ENCODE measurements at regions not wholly inside any gene's neighbourhood (a gene's known extent, or its start where the extent isn't known, plus 50 kb on each side); places are given as distances from the start of the nearest gene placed in this dataset.

GRCh38 chr11:31912808-31913207, 101.7 kb upstream of the PAX6 start:
- H3K27me3 ChIP-seq: no peaks in the 10 kb centered on the region
- H3K36me3 ChIP-seq (replicated peaks in 1 of 2): no peaks in the 10 kb centered on the region
- H3K27ac ChIP-seq: no peak overlapping the region
- no peaks in the 10 kb centered on the region for H3K4me1 ChIP-seq (replicated peaks in 1 of 2)
- WGBS, 4 donors: 75 to 85% (median 81%) methylated on average over 1 of the region's 1 CpG
- TF ChIP-seq POLR2A (IDR thresholded peaks at IDR 0.05): no peak
- no peak for TF ChIP-seq CTCF (IDR thresholded peaks at IDR 0.05)
- intact Hi-C loops (cut with DNase I): no loop called here
- no peak for DNase-seq
- H3K9me3 ChIP-seq (replicated peaks in 1 of 3): no peaks in the 10 kb centered on the region
- no peak overlapping the region for H3K4me3 ChIP-seq

GRCh38 chr11:31910950-31911576, 99.9 kb upstream of the PAX6 start:
- no peak overlapping the region for H3K27ac ChIP-seq
- TF ChIP-seq CTCF (IDR thresholded peaks at IDR 0.05): no peak
- intact Hi-C loops (cut with DNase I): no loop called here
- H3K9me3 ChIP-seq (replicated peaks in 1 of 3): no peaks in the 10 kb centered on the region
- H3K36me3 ChIP-seq (replicated peaks in 1 of 2): no peaks in the 10 kb centered on the region
- no peaks in the 10 kb centered on the region for H3K4me1 ChIP-seq (replicated peaks in 1 of 2)
- 84 to 95% (median 86%) methylated on average over 1 of the region's 1 CpG for WGBS, 4 donors
- DNase-seq: no peak
- no peak overlapping the region for H3K4me3 ChIP-seq
- H3K27me3 ChIP-seq: no peaks in the 10 kb centered on the region

DNA sequence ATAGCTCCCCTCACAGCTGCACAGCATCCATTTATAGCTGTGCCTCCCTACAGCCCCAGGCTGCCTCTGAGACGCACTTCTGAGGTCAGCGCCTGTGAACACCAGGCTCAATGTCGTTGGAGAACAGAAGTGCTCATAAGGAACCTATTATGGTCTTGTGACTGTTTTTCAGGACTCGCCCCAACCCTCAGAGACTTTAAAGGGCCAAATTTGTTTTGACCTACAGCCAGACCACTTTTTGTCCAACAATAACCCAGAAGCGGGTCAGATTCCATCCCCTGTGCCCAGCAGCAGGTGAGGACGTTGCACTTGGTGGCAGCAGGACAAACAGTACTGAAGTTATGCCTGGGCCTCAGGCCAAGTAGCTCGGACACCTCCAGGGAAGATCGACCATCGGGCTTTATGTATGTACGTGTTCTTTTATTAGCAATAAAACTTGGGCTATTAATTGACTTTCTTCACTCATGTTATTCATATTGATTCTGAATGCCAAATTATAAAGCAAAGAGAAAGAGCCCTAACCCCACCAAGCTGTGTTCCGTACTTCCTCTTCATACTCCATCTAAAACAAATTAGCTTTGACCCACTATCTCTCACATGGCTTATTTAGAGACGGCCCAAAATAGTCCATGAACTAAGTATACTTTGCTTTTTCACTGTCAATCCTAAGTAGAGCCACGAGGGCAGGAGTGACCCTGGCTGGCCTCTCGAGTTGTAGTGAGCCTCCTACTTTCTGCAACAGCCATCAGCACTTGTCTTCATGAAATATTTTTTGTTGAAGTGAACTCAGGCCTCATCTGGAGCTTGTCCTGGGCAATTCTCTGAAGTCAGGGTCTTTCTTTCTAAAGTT, 92.3 kb upstream of the PAX6 start:
- Histone ChIP-seq H3K27ac (no peak overlapping the region), H3K4me1 (replicated peaks in 1 of 2) (no peaks in the 10 kb centered on the region), H3K27me3 (no peaks in the 10 kb centered on the region), H3K36me3 (replicated peaks in 1 of 2) (no peaks in the 10 kb centered on the region), H3K4me3 (no peak overlapping the region), H3K9me3 (replicated peaks in 1 of 3) (no peaks in the 10 kb centered on the region)
- WGBS, 4 donors: 73 to 77% (median 75%) methylated on average over 12 to 14 of the region's 14 CpGs
- no peak for TF ChIP-seq CTCF (IDR thresholded peaks at IDR 0.05)
- no peak for TF ChIP-seq POLR2A (IDR thresholded peaks at IDR 0.05)
- intact Hi-C loops (cut with DNase I): no loop called here
- no peak for DNase-seq

DNA sequence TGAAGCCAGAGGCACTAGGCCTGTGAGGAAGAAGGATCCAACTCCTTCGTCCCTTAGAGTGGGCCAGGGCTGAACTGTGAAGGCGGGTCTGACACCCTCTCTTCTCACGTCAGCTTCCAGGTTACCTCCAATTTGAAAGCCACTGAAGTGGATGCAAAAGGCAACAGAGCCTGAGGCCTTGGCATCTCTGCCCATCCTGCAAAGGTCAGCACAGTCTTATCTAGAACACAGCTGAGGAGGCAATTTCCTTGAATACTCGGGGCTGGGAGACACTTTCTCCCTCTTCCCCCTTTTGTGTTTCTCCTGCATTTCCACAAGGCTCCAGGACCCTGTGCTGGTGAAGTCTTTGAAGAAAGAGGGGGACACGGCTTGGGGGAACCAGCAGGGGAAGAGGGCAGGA, 91.6 kb upstream of the PAX6 start:
- DNase-seq: no peak
- 66 to 77% (median 74%) methylated on average over 4 to 5 of the region's 5 CpGs for WGBS, 4 donors

More for the DNA sequence above, 91.6 kb upstream of the PAX6 start:
- H3K4me1 ChIP-seq (replicated peaks in 1 of 2): no peaks in the 10 kb centered on the region
- no peaks in the 10 kb centered on the region for H3K36me3 ChIP-seq (replicated peaks in 1 of 2)
- no peaks in the 10 kb centered on the region for H3K9me3 ChIP-seq (replicated peaks in 1 of 3)
- no peak overlapping the region for H3K4me3 ChIP-seq
- intact Hi-C loops (cut with DNase I): no loop called here
- TF ChIP-seq POLR2A (IDR thresholded peaks at IDR 0.05) (no peak), CTCF (IDR thresholded peaks at IDR 0.05) (no peak)
- H3K27ac ChIP-seq: no peak overlapping the region
- H3K27me3 ChIP-seq: no peaks in the 10 kb centered on the region

All from adrenal gland (tissue), 9 donors.